ENCODE measurements at regions not wholly inside any gene's neighbourhood (a gene's known extent, or its start where the extent isn't known, plus 50 kb on each side); places are given as distances from the start of the nearest gene placed in this dataset.
A peak's percentile ranks its signal among the peaks of the same experiment; 100 is the strongest.

DNA sequence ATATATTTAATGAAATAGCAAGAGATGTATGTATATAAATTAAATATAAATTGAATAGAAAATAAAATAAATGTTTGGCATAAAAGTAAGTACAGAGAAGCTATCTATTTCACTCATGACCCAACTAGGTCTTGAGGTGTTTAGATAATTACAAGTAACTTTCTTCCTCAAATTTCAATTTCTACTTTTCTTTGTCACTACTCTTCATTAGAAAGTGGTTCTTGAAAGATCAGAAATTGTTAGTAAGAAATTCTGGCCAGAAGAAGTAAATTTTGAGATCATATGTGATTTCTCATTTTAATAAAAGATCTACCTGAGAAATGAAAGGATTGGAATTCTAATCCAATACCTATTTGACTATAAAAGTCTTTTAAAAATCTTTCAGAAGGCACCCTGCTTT, 126.9 kb downstream of the BTC start:
- H3K9me3 ChIP-seq: no peaks in the 10 kb centered on the region
- no peak for DNase-seq (ENCODE audit: extremely low spot score in 2 of 2)
- H3K4me3 ChIP-seq: no peak overlapping the region
- no peaks in the 10 kb centered on the region for H3K36me3 ChIP-seq
- H3K27ac ChIP-seq: no peak overlapping the region
- TF ChIP-seq, protein P1, sequence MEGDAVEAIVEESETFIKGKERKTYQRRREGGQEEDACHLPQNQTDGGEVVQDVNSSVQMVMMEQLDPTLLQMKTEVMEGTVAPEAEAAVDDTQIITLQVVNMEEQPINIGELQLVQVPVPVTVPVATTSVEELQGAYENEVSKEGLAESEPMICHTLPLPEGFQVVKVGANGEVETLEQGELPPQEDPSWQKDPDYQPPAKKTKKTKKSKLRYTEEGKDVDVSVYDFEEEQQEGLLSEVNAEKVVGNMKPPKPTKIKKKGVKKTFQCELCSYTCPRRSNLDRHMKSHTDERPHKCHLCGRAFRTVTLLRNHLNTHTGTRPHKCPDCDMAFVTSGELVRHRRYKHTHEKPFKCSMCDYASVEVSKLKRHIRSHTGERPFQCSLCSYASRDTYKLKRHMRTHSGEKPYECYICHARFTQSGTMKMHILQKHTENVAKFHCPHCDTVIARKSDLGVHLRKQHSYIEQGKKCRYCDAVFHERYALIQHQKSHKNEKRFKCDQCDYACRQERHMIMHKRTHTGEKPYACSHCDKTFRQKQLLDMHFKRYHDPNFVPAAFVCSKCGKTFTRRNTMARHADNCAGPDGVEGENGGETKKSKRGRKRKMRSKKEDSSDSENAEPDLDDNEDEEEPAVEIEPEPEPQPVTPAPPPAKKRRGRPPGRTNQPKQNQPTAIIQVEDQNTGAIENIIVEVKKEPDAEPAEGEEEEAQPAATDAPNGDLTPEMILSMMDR (IDR thresholded peaks at IDR 0.05): no peak
- TF ChIP-seq POLR2AphosphoS5 (IDR thresholded peaks at IDR 0.05; ENCODE audit: insufficient read depth in 1 of 2, low read depth in 1 of 2): no peak
- no peak for TF ChIP-seq POLR2A (IDR thresholded peaks at IDR 0.05)
- intact Hi-C loops (cut with DNase I): no loop called here
- H3K4me1 ChIP-seq: no peaks in the 10 kb centered on the region
- no peaks in the 10 kb centered on the region for H3K27me3 ChIP-seq

DNA sequence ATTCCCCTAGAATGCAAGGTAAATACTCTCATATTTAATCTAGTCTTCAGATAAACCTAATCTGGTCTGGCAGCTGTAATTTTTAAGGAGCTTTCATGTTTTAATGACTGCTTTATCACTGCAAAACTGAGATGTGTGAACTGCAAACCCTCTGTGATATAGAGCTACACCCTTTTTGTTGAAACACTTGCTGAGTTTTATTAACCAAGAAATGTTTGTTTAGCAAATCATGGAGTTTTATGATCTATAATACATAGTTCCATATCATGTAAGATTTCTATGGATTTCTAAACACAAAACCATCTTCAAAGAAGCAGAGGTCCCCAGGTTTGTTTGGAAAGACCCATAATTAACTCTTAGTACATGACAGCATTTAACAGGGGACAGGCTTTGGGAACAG, 126.4 kb downstream of the BTC start:
- no peak for TF ChIP-seq POLR2A (IDR thresholded peaks at IDR 0.05)
- TF ChIP-seq POLR2AphosphoS5 (IDR thresholded peaks at IDR 0.05; ENCODE audit: insufficient read depth in 1 of 2, low read depth in 1 of 2): no peak
- TF ChIP-seq, protein P1 (IDR thresholded peaks at IDR 0.05): no peak
- Histone ChIP-seq H3K9me3 (no peaks in the 10 kb centered on the region), H3K36me3 (no peaks in the 10 kb centered on the region), H3K27me3 (no peaks in the 10 kb centered on the region), H3K27ac (no peak overlapping the region), H3K4me1 (no peaks in the 10 kb centered on the region), H3K4me3 (no peak overlapping the region)
- DNase-seq (ENCODE audit: extremely low spot score in 2 of 2): no peak
- intact Hi-C loops (cut with DNase I): no loop called here

DNA sequence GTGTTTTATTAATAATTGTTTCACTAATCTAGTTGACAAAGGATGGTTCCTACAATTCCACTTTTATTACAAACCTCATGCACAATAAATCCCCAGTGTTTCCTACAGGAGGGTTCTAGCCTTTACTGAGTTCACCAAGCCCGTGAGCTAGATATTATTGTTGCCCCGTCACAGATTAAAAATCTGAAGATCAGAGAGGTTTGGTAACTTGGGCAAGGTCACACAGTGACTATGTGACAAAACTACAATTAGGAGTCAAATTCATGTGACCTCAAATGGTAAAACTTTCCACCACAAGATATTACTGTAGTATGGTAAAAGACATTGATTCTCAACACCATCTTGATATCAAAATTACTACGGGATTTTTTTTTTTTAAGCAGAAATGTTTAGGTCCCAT, 124.6 kb downstream of the BTC start:
- Histone ChIP-seq H3K27ac (no peak overlapping the region), H3K4me3 (no peak overlapping the region), H3K9me3 (no peaks in the 10 kb centered on the region), H3K36me3 (no peaks in the 10 kb centered on the region), H3K4me1 (no peaks in the 10 kb centered on the region), H3K27me3 (no peaks in the 10 kb centered on the region)
- TF ChIP-seq POLR2A (IDR thresholded peaks at IDR 0.05): no peak
- TF ChIP-seq, protein P1 (IDR thresholded peaks at IDR 0.05): no peak
- no peak for TF ChIP-seq POLR2AphosphoS5 (IDR thresholded peaks at IDR 0.05; ENCODE audit: insufficient read depth in 1 of 2, low read depth in 1 of 2)
- intact Hi-C loops (cut with DNase I): no loop called here
- DNase-seq (ENCODE audit: extremely low spot score in 2 of 2): no peak

DNA sequence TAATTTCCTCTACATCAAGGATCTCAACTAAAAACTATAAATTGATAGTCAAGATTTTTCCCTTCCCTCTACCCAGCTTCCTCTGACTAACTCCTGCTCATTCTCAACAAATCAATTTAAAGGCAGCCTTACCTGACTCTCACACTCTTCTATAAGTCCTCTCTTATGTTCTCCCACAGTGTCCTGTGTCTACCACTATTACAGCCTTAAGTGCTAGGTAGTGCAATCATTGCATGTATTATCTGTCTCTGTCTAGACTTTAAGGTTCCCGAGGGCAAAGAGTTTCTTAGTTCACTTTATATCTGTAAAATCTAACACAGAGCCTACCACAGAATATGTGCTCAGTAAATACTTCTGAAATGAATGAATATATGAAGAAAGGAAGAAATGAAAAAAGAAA, 123.7 kb downstream of the BTC start:
- Histone ChIP-seq H3K36me3 (no peaks in the 10 kb centered on the region), H3K4me1 (no peaks in the 10 kb centered on the region), H3K27ac (no peak overlapping the region), H3K27me3 (no peaks in the 10 kb centered on the region), H3K9me3 (no peaks in the 10 kb centered on the region), H3K4me3 (no peak overlapping the region)
- intact Hi-C loops (cut with DNase I): no loop called here
- TF ChIP-seq POLR2AphosphoS5 (IDR thresholded peaks at IDR 0.05; ENCODE audit: insufficient read depth in 1 of 2, low read depth in 1 of 2) (no peak), POLR2A (IDR thresholded peaks at IDR 0.05) (no peak)
- TF ChIP-seq, protein P1 (IDR thresholded peaks at IDR 0.05): no peak
- no peak for DNase-seq (ENCODE audit: extremely low spot score in 2 of 2)

DNA sequence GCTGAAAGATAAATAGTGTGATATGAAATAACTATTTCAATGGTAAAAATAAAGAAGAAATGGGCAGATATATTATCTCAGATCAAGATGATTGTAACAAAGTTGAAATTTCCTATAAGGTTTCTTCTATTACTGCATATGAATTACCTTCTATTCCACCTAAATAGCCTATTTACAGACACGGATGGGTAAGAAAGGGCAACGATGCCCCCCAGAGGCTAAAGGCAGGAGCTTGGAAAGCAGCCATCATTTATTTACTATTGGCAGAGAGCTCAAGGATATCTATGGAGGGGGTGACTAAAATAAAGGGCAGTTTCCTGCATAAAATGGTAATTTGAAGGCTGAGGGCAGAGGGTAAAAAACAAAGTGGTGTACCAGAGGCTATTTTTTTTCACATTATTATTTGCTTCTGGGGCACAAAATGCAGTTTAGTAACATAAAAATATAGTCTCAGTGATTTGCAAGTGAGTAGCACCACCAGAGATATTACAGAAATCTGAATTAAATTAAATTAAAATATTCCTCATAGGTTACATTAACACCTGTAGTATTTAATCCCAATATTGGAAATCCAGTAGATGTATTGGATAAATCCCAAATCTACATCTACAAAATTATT, 123.1 kb downstream of the BTC start:
- no peaks in the 10 kb centered on the region for H3K27me3 ChIP-seq
- no peaks in the 10 kb centered on the region for H3K4me1 ChIP-seq
- H3K9me3 ChIP-seq: no peaks in the 10 kb centered on the region
- TF ChIP-seq POLR2A (IDR thresholded peaks at IDR 0.05) (no peak), POLR2AphosphoS5 (IDR thresholded peaks at IDR 0.05; ENCODE audit: insufficient read depth in 1 of 2, low read depth in 1 of 2) (peak in 1 of 2 donors; percentile 7)
- TF ChIP-seq, protein P1 (IDR thresholded peaks at IDR 0.05): no peak
- no peak overlapping the region for H3K27ac ChIP-seq
- no peak for DNase-seq (ENCODE audit: extremely low spot score in 2 of 2)
- H3K4me3 ChIP-seq: no peak overlapping the region
- intact Hi-C loops (cut with DNase I): no loop called here
- no peaks in the 10 kb centered on the region for H3K36me3 ChIP-seq
